Activated B cell treated with CpG ODN at 0.5 μM for 24 hours (primary cell): ENCODE measurements at regions not wholly inside any gene's neighbourhood (a gene's known extent, or its start where the extent isn't known, plus 50 kb on each side); places are given as distances from the start of the nearest gene placed in this dataset.

ENCODE experiments used
- ATAC-seq: fragments of 200-7000 bp; cut with Tn5 transposase; one replicate; pipeline ENCODE4 v1.10.0; 2021; ENCODE audit warnings: low read depth, mild to moderate bottlenecking, moderate library complexity
- CTCF ChIA-PET: fragments of 350-600 bp; sonication (Branson Sonifier 250); formaldehyde crosslinking; loops from one replicate; lab custom pipeline; 2021; ENCODE audit warnings: antibody characterized with exemption; lab: Charles Lee
- POLR2A ChIA-PET: fragments of 350-600 bp; sonication (Branson Sonifier 250); formaldehyde crosslinking; loops from one replicate; lab custom pipeline; 2021; ENCODE audit warnings: antibody characterized with exemption; lab: Charles Lee
- DNase-seq: peaks from one replicate; pipeline ENCODE4 v3.0.0; 2022
- H3K27ac Mint-ChIP-seq: one replicate; pipeline ENCODE4 v1.8.0; 2020; ENCODE audit warnings: mixed read lengths
- H3K27me3 Mint-ChIP-seq: one replicate; pipeline ENCODE4 v1.8.0; 2021; ENCODE audit warnings: mixed read lengths
- H3K36me3 Mint-ChIP-seq: one replicate; pipeline ENCODE4 v1.8.0; 2021; ENCODE audit warnings: low read depth, mixed read lengths
- H3K4me1 Mint-ChIP-seq: one replicate; pipeline ENCODE4 v1.8.0; 2021; ENCODE audit warnings: mixed read lengths
- H3K4me3 Mint-ChIP-seq: one replicate; pipeline ENCODE4 v1.8.0; 2020; ENCODE audit warnings: mild to moderate bottlenecking, mixed read lengths
- H3K9me3 Mint-ChIP-seq: one replicate; pipeline ENCODE4 v1.8.0; 2020; ENCODE audit warnings: mixed read lengths
- intact Hi-C: fragments of 100-400 bp; cut with micrococcal nuclease; formaldehyde crosslinking; loops from one replicate; pipeline ENCODE4 v1.15.1; 2024
- TF ChIP-seq, protein P1 (sequence below): fragments of 200-600 bp; IDR thresholded peaks from one replicate; pipeline ENCODE4 v1.8.0; 2022; ENCODE audit warnings: antibody characterized with exemption, mild to moderate bottlenecking

DNA sequence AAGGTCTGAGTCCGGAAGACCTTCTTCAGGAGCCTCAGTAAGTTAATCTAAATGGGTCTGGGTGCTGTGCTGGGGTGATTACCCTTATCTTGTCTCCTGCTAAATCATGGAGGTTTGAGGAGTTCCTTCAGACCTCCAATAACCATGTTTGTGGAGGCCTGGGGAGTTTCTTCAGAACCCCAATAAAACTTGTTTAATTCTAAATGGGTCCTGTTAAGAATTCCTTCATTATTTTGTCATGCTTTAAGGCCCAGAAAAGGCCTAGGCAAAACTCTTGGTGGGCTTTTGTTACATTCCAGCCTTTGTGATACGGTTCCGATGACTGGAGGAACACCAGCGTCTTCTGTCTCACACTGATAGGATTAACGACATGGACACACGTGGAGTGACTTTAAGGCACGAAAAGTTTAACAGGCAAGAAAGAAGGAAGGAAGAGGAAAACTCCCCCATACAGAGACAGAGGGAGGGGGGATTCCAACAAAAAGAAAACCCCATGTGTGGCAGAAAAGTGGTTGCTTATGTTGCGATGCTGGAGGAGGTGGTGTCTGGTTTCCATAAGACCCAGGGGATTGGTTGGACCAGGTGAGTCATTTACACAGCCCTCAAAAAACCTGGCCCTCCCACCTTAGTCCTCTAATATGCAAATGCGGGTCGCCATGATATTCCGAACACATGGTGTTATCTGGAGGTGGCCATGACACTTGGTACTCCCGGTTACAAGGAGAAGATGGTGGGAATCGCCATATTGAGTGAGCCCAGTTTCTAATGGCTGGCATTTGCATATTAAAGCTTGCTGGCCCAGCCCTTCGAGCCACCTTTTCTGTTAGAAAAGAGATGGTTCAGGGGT lies 72.6 kb upstream of the MFGE8 start:
- H3K27me3 Mint-ChIP-seq: peaks cover 3% of the 10 kb centered on the region
- ChIA-PET CTCF (no interaction called here), POLR2A (no interaction called here)
- no peaks in the 10 kb centered on the region for H3K36me3 Mint-ChIP-seq
- intact Hi-C loops: no loop called here
- H3K27ac Mint-ChIP-seq: no peak overlapping the region
- TF ChIP-seq, protein P1, sequence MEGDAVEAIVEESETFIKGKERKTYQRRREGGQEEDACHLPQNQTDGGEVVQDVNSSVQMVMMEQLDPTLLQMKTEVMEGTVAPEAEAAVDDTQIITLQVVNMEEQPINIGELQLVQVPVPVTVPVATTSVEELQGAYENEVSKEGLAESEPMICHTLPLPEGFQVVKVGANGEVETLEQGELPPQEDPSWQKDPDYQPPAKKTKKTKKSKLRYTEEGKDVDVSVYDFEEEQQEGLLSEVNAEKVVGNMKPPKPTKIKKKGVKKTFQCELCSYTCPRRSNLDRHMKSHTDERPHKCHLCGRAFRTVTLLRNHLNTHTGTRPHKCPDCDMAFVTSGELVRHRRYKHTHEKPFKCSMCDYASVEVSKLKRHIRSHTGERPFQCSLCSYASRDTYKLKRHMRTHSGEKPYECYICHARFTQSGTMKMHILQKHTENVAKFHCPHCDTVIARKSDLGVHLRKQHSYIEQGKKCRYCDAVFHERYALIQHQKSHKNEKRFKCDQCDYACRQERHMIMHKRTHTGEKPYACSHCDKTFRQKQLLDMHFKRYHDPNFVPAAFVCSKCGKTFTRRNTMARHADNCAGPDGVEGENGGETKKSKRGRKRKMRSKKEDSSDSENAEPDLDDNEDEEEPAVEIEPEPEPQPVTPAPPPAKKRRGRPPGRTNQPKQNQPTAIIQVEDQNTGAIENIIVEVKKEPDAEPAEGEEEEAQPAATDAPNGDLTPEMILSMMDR: no peak
- H3K9me3 Mint-ChIP-seq: no peaks in the 10 kb centered on the region
- peaks cover 9% of the 10 kb centered on the region for H3K4me1 Mint-ChIP-seq
- no peak overlapping the region for H3K4me3 Mint-ChIP-seq
- DNase-seq: no peak
- no peak for ATAC-seq

DNA sequence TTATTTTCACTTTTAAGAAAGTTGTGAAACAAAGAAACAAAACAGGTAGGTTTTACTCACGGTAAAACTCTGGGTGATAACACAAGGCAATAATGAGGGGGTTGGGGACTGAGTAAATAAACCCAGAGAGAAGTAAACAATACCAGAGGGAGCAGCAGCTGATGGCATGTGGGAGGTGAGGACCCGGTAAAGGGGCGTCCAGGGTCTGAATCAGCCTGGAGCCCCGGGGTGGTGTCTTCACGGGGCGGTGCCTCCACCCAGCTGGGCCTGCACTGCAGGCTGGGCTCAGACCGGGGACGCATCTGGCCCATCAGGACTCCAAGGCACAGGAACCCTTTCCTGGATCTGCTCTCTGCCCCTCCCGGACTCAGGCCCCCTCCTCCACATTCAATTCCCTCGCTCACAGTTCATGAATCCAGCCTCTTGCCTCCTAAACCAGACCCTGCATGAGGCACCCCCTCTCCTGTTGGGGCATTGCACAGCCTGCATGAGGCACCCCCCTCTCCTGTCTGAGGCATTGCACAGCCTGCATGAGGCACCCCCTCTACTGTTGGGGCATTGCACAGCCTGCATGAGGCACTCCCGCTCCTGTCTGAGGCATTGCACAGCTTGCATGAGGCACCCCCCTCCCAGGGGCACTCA lies 73.9 kb upstream of the MFGE8 start:
- H3K27me3 Mint-ChIP-seq: peaks cover 6% of the 10 kb centered on the region
- ATAC-seq (no peak), DNase-seq (no peak)
- no peak overlapping the region for H3K4me3 Mint-ChIP-seq
- TF ChIP-seq, protein P1: no peak
- CTCF ChIA-PET: no interaction called here
- H3K36me3 Mint-ChIP-seq: no peaks in the 10 kb centered on the region
- H3K4me1 Mint-ChIP-seq: peaks cover 9% of the 10 kb centered on the region
- no peak overlapping the region for H3K27ac Mint-ChIP-seq
- H3K9me3 Mint-ChIP-seq: no peaks in the 10 kb centered on the region
- intact Hi-C loops: no loop called here
- POLR2A ChIA-PET: no interaction called here

DNA sequence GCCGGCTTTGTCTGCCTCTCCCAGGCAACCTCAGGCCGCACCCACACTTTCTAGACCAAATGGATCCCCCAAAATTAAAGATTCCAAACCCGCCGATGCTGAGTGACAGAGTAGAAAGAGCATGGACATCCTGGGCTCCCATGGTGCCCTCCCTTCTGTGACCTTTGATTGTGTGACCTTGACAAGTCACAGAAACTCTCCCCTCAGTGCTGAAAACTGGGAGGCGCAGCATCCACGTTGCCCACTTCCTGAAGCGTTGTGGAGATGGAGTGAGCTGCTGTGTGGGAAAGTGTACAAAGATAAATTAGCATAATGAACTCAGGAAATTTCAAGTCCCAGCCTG lies 74.4 kb upstream of the MFGE8 start:
- no peak overlapping the region for H3K4me3 Mint-ChIP-seq
- H3K36me3 Mint-ChIP-seq: no peaks in the 10 kb centered on the region
- ATAC-seq (no peak), DNase-seq (no peak)
- H3K27ac Mint-ChIP-seq: no peak overlapping the region
- ChIA-PET CTCF (no interaction called here), POLR2A (no interaction called here)
- TF ChIP-seq, protein P1: no peak
- no peaks in the 10 kb centered on the region for H3K9me3 Mint-ChIP-seq
- H3K4me1 Mint-ChIP-seq: peaks cover 7% of the 10 kb centered on the region
- intact Hi-C loops: no loop called here
- H3K27me3 Mint-ChIP-seq: peaks cover 7% of the 10 kb centered on the region

DNA sequence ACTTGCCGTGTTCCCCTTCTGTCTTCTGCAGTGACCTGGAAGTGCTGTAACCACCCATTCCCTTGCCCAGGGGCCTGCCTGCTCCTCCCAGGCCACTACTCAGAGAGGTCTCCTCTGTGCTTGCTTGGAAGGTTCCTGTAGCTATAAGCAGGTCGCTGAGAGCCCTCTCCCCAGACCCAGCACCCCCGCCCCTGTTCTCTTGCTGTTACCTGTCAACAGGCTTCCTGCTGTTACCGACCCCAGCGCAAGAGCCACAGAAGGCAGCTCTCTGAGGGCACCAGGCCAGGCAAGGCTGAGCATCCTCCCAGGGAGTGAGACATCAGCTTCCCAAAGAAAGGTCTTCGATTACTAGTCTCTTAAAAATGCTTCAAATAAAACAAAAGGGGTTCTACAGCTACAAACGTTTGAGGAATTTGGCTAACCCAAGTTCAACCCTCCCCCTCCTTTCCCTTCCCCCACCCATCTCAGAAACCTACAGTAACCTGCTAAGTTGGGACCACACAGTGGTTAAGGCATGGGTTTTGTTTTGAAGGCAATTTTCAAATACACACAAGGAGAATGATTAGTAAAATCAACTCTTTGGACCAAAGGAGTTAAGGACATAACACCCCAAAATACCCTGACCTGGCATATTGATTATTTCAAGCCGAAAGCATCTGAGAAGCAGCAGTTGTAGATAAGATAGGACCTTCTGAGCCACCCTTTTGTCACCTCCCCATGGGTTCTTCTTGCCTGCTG lies 74.9 kb upstream of the MFGE8 start:
- intact Hi-C loops: no loop called here
- H3K36me3 Mint-ChIP-seq: no peaks in the 10 kb centered on the region
- ChIA-PET POLR2A (no interaction called here), CTCF (no interaction called here)
- H3K27me3 Mint-ChIP-seq: peaks cover 7% of the 10 kb centered on the region
- peaks cover 2% of the 10 kb centered on the region for H3K4me1 Mint-ChIP-seq
- ATAC-seq: no peak
- no peaks in the 10 kb centered on the region for H3K9me3 Mint-ChIP-seq
- no peak overlapping the region for H3K4me3 Mint-ChIP-seq
- H3K27ac Mint-ChIP-seq: no peak overlapping the region
- TF ChIP-seq, protein P1: no peak
- no peak for DNase-seq

DNA sequence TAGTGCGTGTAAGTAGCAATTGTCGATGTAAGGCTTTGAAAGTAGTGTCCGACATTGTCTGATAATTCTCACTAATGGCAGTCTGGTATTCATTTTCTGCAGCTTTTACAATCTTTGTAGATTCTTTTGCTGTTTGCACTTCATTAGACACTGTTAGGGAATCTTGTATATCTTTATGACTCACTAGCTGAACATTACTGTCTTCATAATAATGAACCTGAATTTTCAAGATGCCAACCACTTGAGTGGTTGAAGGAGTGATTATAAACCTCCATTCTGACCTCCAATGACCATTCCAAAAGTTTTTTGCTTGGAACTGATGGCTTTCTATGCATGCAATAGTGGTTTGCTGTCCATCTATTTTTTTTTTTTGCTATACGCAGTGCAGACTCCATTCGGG lies 76.4 kb upstream of the MFGE8 start:
- no peak overlapping the region for H3K27ac Mint-ChIP-seq
- DNase-seq: no peak
- ChIA-PET CTCF (no interaction called here), POLR2A (no interaction called here)
- TF ChIP-seq, protein P1: no peak
- no peaks in the 10 kb centered on the region for H3K4me1 Mint-ChIP-seq
- no peak for ATAC-seq
- no peaks in the 10 kb centered on the region for H3K36me3 Mint-ChIP-seq
- no peaks in the 10 kb centered on the region for H3K9me3 Mint-ChIP-seq
- peaks cover 7% of the 10 kb centered on the region for H3K27me3 Mint-ChIP-seq
- no peak overlapping the region for H3K4me3 Mint-ChIP-seq
- intact Hi-C loops: no loop called here
